ENCODE measurements at regions not wholly inside any gene's neighbourhood (a gene's known extent, or its start where the extent isn't known, plus 50 kb on each side); places are given as distances from the start of the nearest gene placed in this dataset.

DNA sequence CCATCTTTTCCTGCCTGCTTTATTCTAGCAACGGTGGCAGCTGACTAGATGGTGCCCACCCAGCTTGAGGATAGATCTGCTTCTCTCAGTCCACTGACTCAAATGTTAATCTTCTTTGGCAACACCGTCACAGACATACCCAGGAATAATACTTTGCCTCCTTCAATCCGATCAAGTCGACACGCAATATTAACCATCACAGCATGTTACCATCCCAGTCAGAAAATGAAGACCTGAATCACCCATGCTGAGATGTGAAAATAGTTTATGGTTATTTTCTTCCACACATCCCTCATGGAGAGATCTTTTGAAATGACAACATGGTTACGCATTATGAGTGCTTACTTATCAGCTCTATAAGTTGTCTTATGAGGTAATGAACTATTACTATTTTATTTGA lies 392.8 kb downstream of the SEC23A start:
- no peak overlapping the region for H3K4me3 ChIP-seq (ENCODE audit: control insufficient read depth in 1 of 2, extremely low read depth in 1 of 2, low read length in 1 of 2)
- H3K27me3 Mint-ChIP-seq = peaks cover 0 to 4% of the 10 kb centered on the region in 2 donors
- H3K27me3 ChIP-seq (replicated peaks in 1 of 2; ENCODE audit: control insufficient read depth in 2 of 2, extremely low read depth in 1 of 2, insufficient read depth in 2 of 2, low read length in 1 of 2) = peaks cover 0 to 3% of the 10 kb centered on the region in 2 experiments
- no peaks in the 10 kb centered on the region for H3K36me3 ChIP-seq (ENCODE audit: control insufficient read depth in 2 of 2, extremely low read depth in 1 of 2, insufficient read depth in 1 of 2, low read length in 1 of 2)
- no peaks in the 10 kb centered on the region for H3K9me3 Mint-ChIP-seq
- ChIA-PET CTCF (no interaction called here), POLR2A (no interaction called here)
- no peak for DNase-seq
- H3K36me3 Mint-ChIP-seq = no peaks in the 10 kb centered on the region
- ATAC-seq (replicated peaks in 1 of 4) = no peak
- no peaks in the 10 kb centered on the region for H3K4me1 ChIP-seq (ENCODE audit: control insufficient read depth in 1 of 2, extremely low read depth in 1 of 2, insufficient read depth in 2 of 2, low read length in 2 of 2)
- H3K4me3 Mint-ChIP-seq = no peak overlapping the region
- H3K4me1 Mint-ChIP-seq = no peaks in the 10 kb centered on the region
- no peaks in the 10 kb centered on the region for H3K9me3 ChIP-seq
- WGBS (ENCODE audit: insufficient coverage) = 86% methylated on average over 2 of the region's 6 CpGs
- no peak overlapping the region for H3K27ac ChIP-seq (ENCODE audit: low read length)
- H3K27ac Mint-ChIP-seq = no peak overlapping the region

- no peaks in the 10 kb centered on the region for H3K4me1 Mint-ChIP-seq
- no peak overlapping the region for H3K4me3 ChIP-seq (ENCODE audit: control insufficient read depth in 1 of 2, extremely low read depth in 1 of 2, low read length in 1 of 2)
- H3K36me3 ChIP-seq (ENCODE audit: control insufficient read depth in 2 of 2, extremely low read depth in 1 of 2, insufficient read depth in 1 of 2, low read length in 1 of 2) = no peaks in the 10 kb centered on the region
- no peaks in the 10 kb centered on the region for H3K4me1 ChIP-seq (ENCODE audit: control insufficient read depth in 1 of 2, extremely low read depth in 1 of 2, insufficient read depth in 2 of 2, low read length in 2 of 2)
- no peaks in the 10 kb centered on the region for H3K27me3 ChIP-seq (replicated peaks in 1 of 2; ENCODE audit: control insufficient read depth in 2 of 2, extremely low read depth in 1 of 2, insufficient read depth in 2 of 2, low read length in 1 of 2)
- H3K4me3 Mint-ChIP-seq = no peak overlapping the region
- no peak for DNase-seq
- peaks cover 0 to 2% of the 10 kb centered on the region in 2 donors for H3K27me3 Mint-ChIP-seq
- H3K9me3 ChIP-seq = no peaks in the 10 kb centered on the region
- CTCF ChIA-PET = no interaction called here
- no peak for ATAC-seq (replicated peaks in 1 of 4)
- 92% methylated on average over 5 of the region's 5 CpGs for WGBS (ENCODE audit: insufficient coverage)
- no peak overlapping the region for H3K27ac ChIP-seq (ENCODE audit: low read length)
- H3K36me3 Mint-ChIP-seq = no peaks in the 10 kb centered on the region
- peaks cover 0 to 4% (median 0%) of the 10 kb centered on the region in 3 donors for H3K9me3 Mint-ChIP-seq
- H3K27ac Mint-ChIP-seq = no peak overlapping the region
- POLR2A ChIA-PET = no interaction called here
Observed at GRCh38 chr14:38705220-38705619, 397.8 kb downstream of the SEC23A start.

- Mint-ChIP-seq H3K9me3 (peaks cover 0 to 11% (median 0%) of the 10 kb centered on the region in 3 donors), H3K4me3 (no peak overlapping the region), H3K4me1 (no peaks in the 10 kb centered on the region), H3K36me3 (no peaks in the 10 kb centered on the region), H3K27me3 (no peaks in the 10 kb centered on the region), H3K27ac (no peak overlapping the region)
- Histone ChIP-seq H3K27ac (ENCODE audit: low read length) (no peak overlapping the region), H3K27me3 (replicated peaks in 1 of 2; ENCODE audit: control insufficient read depth in 2 of 2, extremely low read depth in 1 of 2, insufficient read depth in 2 of 2, low read length in 1 of 2) (no peaks in the 10 kb centered on the region), H3K36me3 (ENCODE audit: control insufficient read depth in 2 of 2, extremely low read depth in 1 of 2, insufficient read depth in 1 of 2, low read length in 1 of 2) (no peaks in the 10 kb centered on the region), H3K4me3 (ENCODE audit: control insufficient read depth in 1 of 2, extremely low read depth in 1 of 2, low read length in 1 of 2) (no peak overlapping the region), H3K4me1 (ENCODE audit: control insufficient read depth in 1 of 2, extremely low read depth in 1 of 2, insufficient read depth in 2 of 2, low read length in 2 of 2) (no peaks in the 10 kb centered on the region), H3K9me3 (no peaks in the 10 kb centered on the region)
- CTCF ChIA-PET = no interaction called here
- no CpG with 5 or more reads among the region's 1 CpG for WGBS (ENCODE audit: insufficient coverage)
- POLR2A ChIA-PET = no interaction called here
- no peak for ATAC-seq (replicated peaks in 1 of 4)
- DNase-seq = no peak
Observed at GRCh38 chr14:38704220-38704619, 398.8 kb downstream of the SEC23A start.

DNA sequence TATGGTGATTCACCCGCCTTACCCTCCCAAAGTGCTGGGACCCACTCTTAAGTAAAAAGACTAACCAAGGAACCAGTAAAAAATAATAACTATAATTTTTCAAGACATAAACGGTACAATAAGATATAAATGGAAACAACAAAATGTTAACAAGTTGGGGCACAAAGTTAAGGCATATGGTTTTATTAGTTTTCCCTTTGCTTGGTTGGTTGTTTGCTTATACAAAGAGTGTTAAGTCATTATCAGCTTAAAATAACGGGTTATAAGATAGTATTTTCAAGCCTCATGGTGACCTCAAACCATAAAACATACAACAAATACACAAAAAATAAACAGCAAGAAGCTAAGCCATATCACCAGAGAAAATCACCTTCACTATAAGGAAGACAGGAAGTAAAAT lies 406.1 kb downstream of the SEC23A start:
- DNase-seq = no peak
- Mint-ChIP-seq H3K9me3 (peaks cover 16 to 22% (median 19%) of the 10 kb centered on the region in 3 donors), H3K4me3 (no peak overlapping the region), H3K27ac (no peak overlapping the region), H3K36me3 (no peaks in the 10 kb centered on the region), H3K4me1 (no peaks in the 10 kb centered on the region), H3K27me3 (no peaks in the 10 kb centered on the region)
- ATAC-seq (replicated peaks in 1 of 4) = no peak
- Histone ChIP-seq H3K27me3 (replicated peaks in 1 of 2; ENCODE audit: control insufficient read depth in 2 of 2, extremely low read depth in 1 of 2, insufficient read depth in 2 of 2, low read length in 1 of 2) (no peaks in the 10 kb centered on the region), H3K36me3 (ENCODE audit: control insufficient read depth in 2 of 2, extremely low read depth in 1 of 2, insufficient read depth in 1 of 2, low read length in 1 of 2) (no peaks in the 10 kb centered on the region), H3K4me1 (ENCODE audit: control insufficient read depth in 1 of 2, extremely low read depth in 1 of 2, insufficient read depth in 2 of 2, low read length in 2 of 2) (no peaks in the 10 kb centered on the region), H3K9me3 (no peaks in the 10 kb centered on the region), H3K4me3 (ENCODE audit: control insufficient read depth in 1 of 2, extremely low read depth in 1 of 2, low read length in 1 of 2) (no peak overlapping the region), H3K27ac (ENCODE audit: low read length) (no peak overlapping the region)
- CTCF ChIA-PET = interaction anchor here in 1 of 2 donors (0.6 kb wide), 1 partner anchor 1381 kb away, joined by 4 read pairs; no protein-coding TSS in a partner anchor
- WGBS (ENCODE audit: insufficient coverage) = no CpG with 5 or more reads among the region's 3 CpGs
- POLR2A ChIA-PET = no interaction called here

DNA sequence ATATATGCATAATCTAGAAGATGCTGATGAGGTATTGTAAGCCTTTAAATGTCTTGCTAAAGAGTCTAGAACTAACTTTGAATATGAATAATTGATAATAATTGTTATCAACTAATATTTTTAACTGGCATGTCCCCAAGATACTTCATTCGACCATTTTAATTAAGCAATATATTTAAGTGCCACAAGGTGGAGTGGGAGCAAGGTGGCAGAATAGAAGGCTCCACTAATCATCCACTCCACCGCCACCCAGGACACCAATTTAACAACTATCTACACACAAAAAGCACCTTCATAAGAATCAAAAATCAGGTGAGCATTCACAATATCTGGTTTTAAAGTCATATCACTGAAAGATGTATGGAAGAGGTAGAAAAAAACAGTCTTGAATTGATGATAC lies 409.6 kb downstream of the SEC23A start:
- Mint-ChIP-seq H3K4me3 (no peak overlapping the region), H3K9me3 (peaks cover 6 to 22% (median 10%) of the 10 kb centered on the region in 3 donors), H3K36me3 (no peaks in the 10 kb centered on the region), H3K4me1 (no peaks in the 10 kb centered on the region), H3K27ac (no peak overlapping the region), H3K27me3 (no peaks in the 10 kb centered on the region)
- ChIA-PET POLR2A (no interaction called here), CTCF (no interaction called here)
- no peak overlapping the region for H3K4me3 ChIP-seq (ENCODE audit: control insufficient read depth in 1 of 2, extremely low read depth in 1 of 2, low read length in 1 of 2)
- no peaks in the 10 kb centered on the region for H3K4me1 ChIP-seq (ENCODE audit: control insufficient read depth in 1 of 2, extremely low read depth in 1 of 2, insufficient read depth in 2 of 2, low read length in 2 of 2)
- H3K36me3 ChIP-seq (ENCODE audit: control insufficient read depth in 2 of 2, extremely low read depth in 1 of 2, insufficient read depth in 1 of 2, low read length in 1 of 2) = no peaks in the 10 kb centered on the region
- ATAC-seq (replicated peaks in 1 of 4) (no peak), DNase-seq (no peak)
- no peaks in the 10 kb centered on the region for H3K27me3 ChIP-seq (replicated peaks in 1 of 2; ENCODE audit: control insufficient read depth in 2 of 2, extremely low read depth in 1 of 2, insufficient read depth in 2 of 2, low read length in 1 of 2)
- H3K27ac ChIP-seq (ENCODE audit: low read length) = no peak overlapping the region
- WGBS (ENCODE audit: insufficient coverage) = no CpG with 5 or more reads among the region's 2 CpGs
- no peaks in the 10 kb centered on the region for H3K9me3 ChIP-seq

GRCh38 chr14:38669027-38669426 lies 413.1 kb upstream of the CLEC14A start:
- no peak overlapping the region for H3K4me3 Mint-ChIP-seq
- WGBS (ENCODE audit: insufficient coverage) = no CpG with 5 or more reads among the region's 3 CpGs
- H3K27me3 Mint-ChIP-seq = peaks cover 2 to 9% of the 10 kb centered on the region in 2 donors
- no peaks in the 10 kb centered on the region for H3K4me1 ChIP-seq (ENCODE audit: control insufficient read depth in 1 of 2, extremely low read depth in 1 of 2, insufficient read depth in 2 of 2, low read length in 2 of 2)
- H3K27ac Mint-ChIP-seq = no peak overlapping the region
- H3K36me3 Mint-ChIP-seq = no peaks in the 10 kb centered on the region
- ChIA-PET POLR2A (no interaction called here), CTCF (no interaction called here)
- ATAC-seq (replicated peaks in 1 of 4) (no peak), DNase-seq (no peak)
- no peaks in the 10 kb centered on the region for H3K9me3 ChIP-seq
- H3K9me3 Mint-ChIP-seq = peaks cover 1 to 10% (median 5%) of the 10 kb centered on the region in 3 donors
- no peak overlapping the region for H3K27ac ChIP-seq (ENCODE audit: low read length)
- H3K36me3 ChIP-seq (ENCODE audit: control insufficient read depth in 2 of 2, extremely low read depth in 1 of 2, insufficient read depth in 1 of 2, low read length in 1 of 2) = no peaks in the 10 kb centered on the region
- H3K27me3 ChIP-seq (replicated peaks in 1 of 2; ENCODE audit: control insufficient read depth in 2 of 2, extremely low read depth in 1 of 2, insufficient read depth in 2 of 2, low read length in 1 of 2) = no peaks in the 10 kb centered on the region
- H3K4me1 Mint-ChIP-seq = no peaks in the 10 kb centered on the region
- H3K4me3 ChIP-seq (ENCODE audit: control insufficient read depth in 1 of 2, extremely low read depth in 1 of 2, low read length in 1 of 2) = no peak overlapping the region

DNA sequence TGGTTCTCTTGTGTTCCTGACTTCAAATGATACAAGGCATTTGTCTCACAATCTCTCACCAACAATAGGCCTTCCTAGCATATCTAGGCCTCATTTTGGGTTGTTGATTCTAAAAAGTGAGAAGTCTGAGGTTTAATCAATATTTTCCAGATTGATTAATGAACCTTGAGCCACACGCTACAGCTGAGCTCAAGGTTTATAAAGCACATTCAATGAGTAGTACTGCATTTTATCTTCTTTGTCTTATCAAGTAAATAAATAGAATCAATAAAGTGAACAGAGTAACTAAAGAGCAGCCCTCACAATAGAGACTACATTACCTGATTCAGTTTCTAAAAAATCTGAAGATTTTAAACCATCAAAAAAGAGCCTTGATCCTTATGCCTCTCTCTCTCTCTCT lies 407.5 kb upstream of the CLEC14A start:
- no peaks in the 10 kb centered on the region for H3K4me1 Mint-ChIP-seq
- no peaks in the 10 kb centered on the region for H3K36me3 ChIP-seq (ENCODE audit: control insufficient read depth in 2 of 2, extremely low read depth in 1 of 2, insufficient read depth in 1 of 2, low read length in 1 of 2)
- no peak overlapping the region for H3K27ac ChIP-seq (ENCODE audit: low read length)
- ATAC-seq (replicated peaks in 1 of 4) (no peak), DNase-seq (no peak)
- peaks cover 0 to 6% (median 3%) of the 10 kb centered on the region in 3 donors for H3K9me3 Mint-ChIP-seq
- H3K9me3 ChIP-seq = no peaks in the 10 kb centered on the region
- ChIA-PET CTCF (no interaction called here), POLR2A (no interaction called here)
- WGBS (ENCODE audit: insufficient coverage) = no CpG with 5 or more reads among the region's 1 CpG
- peaks cover 0 to 3% of the 10 kb centered on the region in 2 donors for H3K27me3 Mint-ChIP-seq
- H3K4me3 ChIP-seq (ENCODE audit: control insufficient read depth in 1 of 2, extremely low read depth in 1 of 2, low read length in 1 of 2) = no peak overlapping the region
- no peak overlapping the region for H3K27ac Mint-ChIP-seq
- H3K4me1 ChIP-seq (ENCODE audit: control insufficient read depth in 1 of 2, extremely low read depth in 1 of 2, insufficient read depth in 2 of 2, low read length in 2 of 2) = no peaks in the 10 kb centered on the region
- H3K4me3 Mint-ChIP-seq = no peak overlapping the region
- no peaks in the 10 kb centered on the region for H3K27me3 ChIP-seq (replicated peaks in 1 of 2; ENCODE audit: control insufficient read depth in 2 of 2, extremely low read depth in 1 of 2, insufficient read depth in 2 of 2, low read length in 1 of 2)
- H3K36me3 Mint-ChIP-seq = no peaks in the 10 kb centered on the region
